ENCODE measurements at regions not wholly inside any gene's neighbourhood (a gene's known extent, or its start where the extent isn't known, plus 50 kb on each side); places are given as distances from the start of the nearest gene placed in this dataset.

- TF ChIP-seq CTCF (IDR thresholded peaks at IDR 0.05; ENCODE audit: insufficient read depth, low read length) (no peak), GABPA (IDR thresholded peaks at IDR 0.05; ENCODE audit: low read depth) (no peak)
Observed at GRCh38 chr7:124680304-124680703, 85.3 kb downstream of the GPR37 start.

Measured in HL-60 (cell line).